ENCODE measurements at regions not wholly inside any gene's neighbourhood (a gene's known extent, or its start where the extent isn't known, plus 50 kb on each side); places are given as distances from the start of the nearest gene placed in this dataset.
"Not testable (repeated sequence)": the region's sequence is repeated elsewhere in the genome, so short reads cannot be mapped to it uniquely, and the experiment has no call there.

DNA sequence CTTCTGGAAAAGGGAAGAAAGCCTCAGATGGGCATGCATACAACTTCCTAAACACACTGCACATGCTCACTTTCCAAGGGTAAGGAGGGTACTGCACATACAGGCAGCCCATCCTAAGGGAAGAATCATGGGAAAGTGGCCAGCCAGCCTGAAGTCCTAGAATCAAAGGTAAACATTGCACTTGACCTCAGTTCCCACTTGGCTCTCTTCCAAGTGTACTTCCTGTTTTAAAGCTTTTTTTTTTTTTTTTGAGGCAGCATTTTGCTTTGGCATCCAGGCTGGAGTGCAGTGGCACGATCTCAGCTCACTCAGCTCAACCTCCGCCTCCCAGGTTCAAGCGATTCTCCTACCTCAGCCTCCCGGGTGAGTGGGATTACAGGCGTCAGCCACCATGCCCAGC, 225.3 kb upstream of the EPHA7 start:
- peak; percentile 11 for DNase-seq (ENCODE audit: low read depth)
- TF ChIP-seq, protein P1, sequence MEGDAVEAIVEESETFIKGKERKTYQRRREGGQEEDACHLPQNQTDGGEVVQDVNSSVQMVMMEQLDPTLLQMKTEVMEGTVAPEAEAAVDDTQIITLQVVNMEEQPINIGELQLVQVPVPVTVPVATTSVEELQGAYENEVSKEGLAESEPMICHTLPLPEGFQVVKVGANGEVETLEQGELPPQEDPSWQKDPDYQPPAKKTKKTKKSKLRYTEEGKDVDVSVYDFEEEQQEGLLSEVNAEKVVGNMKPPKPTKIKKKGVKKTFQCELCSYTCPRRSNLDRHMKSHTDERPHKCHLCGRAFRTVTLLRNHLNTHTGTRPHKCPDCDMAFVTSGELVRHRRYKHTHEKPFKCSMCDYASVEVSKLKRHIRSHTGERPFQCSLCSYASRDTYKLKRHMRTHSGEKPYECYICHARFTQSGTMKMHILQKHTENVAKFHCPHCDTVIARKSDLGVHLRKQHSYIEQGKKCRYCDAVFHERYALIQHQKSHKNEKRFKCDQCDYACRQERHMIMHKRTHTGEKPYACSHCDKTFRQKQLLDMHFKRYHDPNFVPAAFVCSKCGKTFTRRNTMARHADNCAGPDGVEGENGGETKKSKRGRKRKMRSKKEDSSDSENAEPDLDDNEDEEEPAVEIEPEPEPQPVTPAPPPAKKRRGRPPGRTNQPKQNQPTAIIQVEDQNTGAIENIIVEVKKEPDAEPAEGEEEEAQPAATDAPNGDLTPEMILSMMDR (IDR thresholded peaks at IDR 0.05; ENCODE audit: low read length, missing control alignments), result no peak
- no peak overlapping the region for H3K4me3 ChIP-seq (replicated peaks; ENCODE audit: low read depth, low read length)

DNA sequence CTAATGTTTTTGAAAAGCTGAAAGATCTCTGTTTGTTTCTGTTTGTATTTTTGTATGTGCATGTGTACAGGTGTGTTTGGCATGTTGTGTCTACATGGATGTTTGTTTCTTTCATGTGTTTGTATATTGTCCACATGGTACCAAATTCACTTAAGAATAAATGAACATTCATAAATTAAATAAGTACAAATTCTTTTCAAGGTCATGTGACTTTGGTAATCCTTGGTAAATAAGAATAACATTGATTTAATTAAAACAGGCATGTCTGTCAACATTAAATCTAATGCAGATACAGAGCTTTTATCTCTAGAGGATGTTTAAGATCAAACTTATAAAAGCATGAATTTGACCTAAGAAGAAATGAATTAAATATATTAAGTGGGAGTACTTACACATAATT, 219.8 kb upstream of the EPHA7 start:
- no peak for DNase-seq (ENCODE audit: low read depth)
- TF ChIP-seq, protein P1 (IDR thresholded peaks at IDR 0.05; ENCODE audit: low read length, missing control alignments), result no peak
- no peak overlapping the region for H3K4me3 ChIP-seq (replicated peaks; ENCODE audit: low read depth, low read length)

GRCh38 chr6:93636987-93637664, 217.8 kb upstream of the EPHA7 start:
- not testable (repeated sequence) for H3K4me3 ChIP-seq (replicated peaks; ENCODE audit: low read depth, low read length); DNase-seq (ENCODE audit: low read depth)

DNA sequence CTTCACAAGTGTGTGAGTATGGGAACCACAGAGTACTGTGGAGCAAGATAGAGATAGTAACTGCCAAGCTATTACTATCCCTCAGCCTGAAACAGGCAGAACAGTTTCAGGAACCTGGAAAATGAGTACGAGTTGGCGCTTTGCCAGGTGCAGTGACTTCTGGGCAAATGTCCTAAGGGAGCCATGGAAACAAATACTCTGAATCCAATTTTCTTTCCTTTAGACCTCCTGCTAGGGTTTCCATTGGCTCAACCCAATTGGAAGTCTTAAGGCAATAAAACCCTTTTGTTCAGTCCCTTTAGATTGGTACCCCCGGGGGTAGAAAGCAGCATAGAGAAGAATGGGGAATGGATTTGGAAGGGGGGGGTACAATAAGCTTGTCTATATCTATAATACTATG, 205.0 kb upstream of the EPHA7 start:
- H3K4me3 ChIP-seq (replicated peaks; ENCODE audit: low read depth, low read length), result no peak overlapping the region
- peak; percentile 2 for DNase-seq (ENCODE audit: low read depth)
- TF ChIP-seq, protein P1 (IDR thresholded peaks at IDR 0.05; ENCODE audit: low read length, missing control alignments), result no peak

DNA sequence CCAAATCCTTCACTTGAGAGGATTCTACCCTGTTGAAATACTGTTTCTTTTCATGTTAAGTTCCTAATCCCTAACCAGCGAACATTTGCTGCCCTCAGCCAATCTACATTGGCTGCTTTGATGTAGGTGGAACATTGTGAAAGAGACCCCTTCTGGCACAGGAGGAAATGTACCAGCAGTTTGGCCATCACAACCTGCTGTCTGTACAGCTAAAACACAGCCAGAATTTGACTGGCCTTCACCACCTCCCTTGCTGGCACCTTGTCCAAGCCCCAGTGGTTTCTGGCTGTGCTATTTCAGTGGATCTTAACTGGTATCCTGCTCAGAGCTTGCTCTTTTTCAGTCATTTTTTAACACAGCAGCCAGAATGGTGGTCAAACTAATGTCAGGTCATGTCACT, 202.1 kb upstream of the EPHA7 start:
- TF ChIP-seq, protein P1 (IDR thresholded peaks at IDR 0.05; ENCODE audit: low read length, missing control alignments), result no peak
- H3K4me3 ChIP-seq (replicated peaks; ENCODE audit: low read depth, low read length), result no peak overlapping the region
- DNase-seq (ENCODE audit: low read depth), result no peak

DNA sequence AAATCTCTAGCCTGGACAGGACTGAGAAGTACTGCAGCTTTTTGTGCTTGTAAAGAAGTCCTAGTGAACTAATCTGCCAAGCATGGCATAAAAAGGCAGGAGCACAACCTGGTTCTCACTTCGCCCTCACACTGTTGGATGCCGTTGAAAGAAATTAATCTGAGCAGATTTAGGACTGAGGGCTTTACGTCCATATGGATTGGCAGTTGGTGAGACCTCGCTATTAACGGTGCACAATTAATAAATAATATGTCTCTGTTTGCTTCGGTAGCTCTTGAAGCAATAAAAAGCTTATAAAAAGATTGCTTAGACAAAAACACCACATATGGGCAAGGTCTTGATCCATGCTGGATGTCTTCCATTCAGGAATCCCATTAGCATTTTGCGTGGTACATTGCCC, 185.6 kb upstream of the EPHA7 start:
- TF ChIP-seq, protein P1 (IDR thresholded peaks at IDR 0.05; ENCODE audit: low read length, missing control alignments), result no peak
- no peak for DNase-seq (ENCODE audit: low read depth)
- H3K4me3 ChIP-seq (replicated peaks; ENCODE audit: low read depth, low read length), result no peak overlapping the region

- no peak overlapping the region for H3K4me3 ChIP-seq (replicated peaks; ENCODE audit: low read depth, low read length)
- TF ChIP-seq, protein P1 (IDR thresholded peaks at IDR 0.05; ENCODE audit: low read length, missing control alignments), result no peak
- DNase-seq (ENCODE audit: low read depth), result no peak
Observed at GRCh38 chr6:93592417-93592816, 173.1 kb upstream of the EPHA7 start.

Measured in fibroblast of pulmonary artery (primary cell).